G401.6 (cell line): ENCODE measurements at regions not wholly inside any gene's neighbourhood (a gene's known extent, or its start where the extent isn't known, plus 50 kb on each side); places are given as distances from the start of the nearest gene placed in this dataset.
"Not testable (repeated sequence)": the region's sequence is repeated elsewhere in the genome, so short reads cannot be mapped to it uniquely, and the experiment has no call there.

Experiments used
- FAIRE-seq: peaks from 2 replicates; lab custom pipeline; 2012; peaks lifted over from hg19 to GRCh38; lab: Jason Lieb, UNC

- no peak for FAIRE-seq
Observed at GRCh38 chr14:105601360-105602242, 75.2 kb downstream of the TMEM121 start.

GRCh38 chr14:105602243-105602750 lies 75.9 kb downstream of the TMEM121 start:
- FAIRE-seq: no peak

- no peak for FAIRE-seq
Observed at GRCh38 chr14:105602799-105603793, 76.7 kb downstream of the TMEM121 start.

GRCh38 chr14:105604531-105605463 lies 78.4 kb downstream of the TMEM121 start:
- FAIRE-seq: not testable (repeated sequence)

GRCh38 chr14:105605464-105606304 lies 79.3 kb downstream of the TMEM121 start:
- no peak for FAIRE-seq

GRCh38 chr14:105606305-105606975 lies 80.1 kb downstream of the TMEM121 start:
- not testable (repeated sequence) for FAIRE-seq

- FAIRE-seq: not testable (repeated sequence)
Observed at GRCh38 chr14:105607025-105607424, 80.6 kb downstream of the TMEM121 start.

- FAIRE-seq: not testable (repeated sequence)
Observed at GRCh38 chr14:105614987-105615386, 88.6 kb downstream of the TMEM121 start.

- FAIRE-seq: not testable (repeated sequence)
Observed at GRCh38 chr14:105615986-105616801, 89.8 kb downstream of the TMEM121 start.

GRCh38 chr14:105616802-105617192 lies 90.4 kb downstream of the TMEM121 start:
- FAIRE-seq: no peak

- FAIRE-seq: no peak
Observed at GRCh38 chr14:105617201-105617777, 90.9 kb downstream of the TMEM121 start.

GRCh38 chr14:105617805-105618204 lies 91.4 kb downstream of the TMEM121 start:
- FAIRE-seq: not testable (repeated sequence)

- FAIRE-seq: not testable (repeated sequence)
Observed at GRCh38 chr14:105619324-105619723, 92.9 kb downstream of the TMEM121 start.

GRCh38 chr14:105620178-105620864 lies 93.9 kb downstream of the TMEM121 start:
- FAIRE-seq: not testable (repeated sequence)

GRCh38 chr14:105620865-105621471 lies 94.6 kb downstream of the TMEM121 start:
- FAIRE-seq: not testable (repeated sequence)

GRCh38 chr14:105621479-105622328 lies 95.3 kb downstream of the TMEM121 start:
- FAIRE-seq: not testable (repeated sequence)
